GM10248 (cell line): ENCODE measurements at regions not wholly inside any gene's neighbourhood (a gene's known extent, or its start where the extent isn't known, plus 50 kb on each side); places are given as distances from the start of the nearest gene placed in this dataset.
"Not testable (repeated sequence)": the region's sequence is repeated elsewhere in the genome, so short reads cannot be mapped to it uniquely, and the experiment has no call there.

ENCODE experiments used
- CTCF ChIA-PET: fragments of 300-600 bp; sonication (Branson Sonifier 250); formaldehyde crosslinking; extraction: SDS; loops from one replicate; lab custom pipeline; 2021; ENCODE audit warnings: antibody characterized with exemption; lab: Yijun Ruan, JAX
- POLR2A ChIA-PET: fragments of 350-650 bp; sonication (Branson Sonifier 250); formaldehyde crosslinking; extraction: SDS; loops from one replicate; lab custom pipeline; 2020; ENCODE audit warnings: antibody characterized with exemption; lab: Yijun Ruan, JAX
- DNase-seq: peaks from one replicate; pipeline ENCODE4 v3.0.0; 2012; ENCODE audit errors: extremely low spot score
- CTCF ChIP-seq: IDR thresholded peaks from 2 replicates; pipeline ENCODE4 v1.5.1; 2012; ENCODE audit warnings: mild to moderate bottlenecking, low read depth; ENCODE audit errors: extremely low read depth, missing control alignments, control extremely low read depth

- TF ChIP-seq CTCF, result no peak
- ChIA-PET CTCF (interaction anchor here (0.7 kb wide), 1 partner anchor 26 kb away, joined by 3 read pairs; no protein-coding TSS in a partner anchor), POLR2A (interaction anchor here (0.6 kb wide), 1 partner anchor 349 kb away, joined by 4 read pairs; no protein-coding TSS in a partner anchor)
- no peak for DNase-seq
These were observed 215.5 kb upstream of the PRKCQ start for GRCh38 chr10:6795541-6795940.

DNA sequence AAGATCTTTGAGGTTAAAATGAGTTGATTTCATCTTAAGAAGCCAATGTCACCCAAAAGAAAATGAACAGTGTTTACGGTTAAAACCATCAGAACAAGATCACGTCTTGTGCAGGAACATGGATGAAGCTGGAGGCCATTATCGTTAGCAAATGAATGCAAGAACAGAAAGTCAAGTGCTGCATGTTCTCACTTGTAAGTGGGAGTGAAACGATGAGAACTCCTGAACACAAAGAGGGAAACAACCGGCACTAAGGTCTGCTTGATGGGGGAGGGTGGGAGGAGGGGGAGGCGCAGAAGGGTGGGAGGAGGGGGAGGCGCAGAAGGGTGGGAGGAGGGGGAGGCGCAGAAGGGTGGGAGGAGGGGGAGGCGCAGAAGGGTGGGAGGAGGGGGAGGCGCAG is 214.8 kb upstream of the PRKCQ start:
- POLR2A ChIA-PET, result interaction anchor here (0.6 kb wide), 1 partner anchor 348 kb away, joined by 4 read pairs; no protein-coding TSS in a partner anchor
- DNase-seq, result not testable (repeated sequence)
- CTCF ChIA-PET, result interaction anchor here (1.2 kb wide), 1 partner anchor 12 kb away, joined by 4 read pairs; no protein-coding TSS in a partner anchor

- DNase-seq, result no peak
- no peak for TF ChIP-seq CTCF
- ChIA-PET POLR2A (no interaction called here), CTCF (interaction anchor here (1.2 kb wide), 1 partner anchor 12 kb away, joined by 4 read pairs; no protein-coding TSS in a partner anchor)
These were observed 214.4 kb upstream of the PRKCQ start for GRCh38 chr10:6794441-6794840.

GRCh38 chr10:6788731-6789130 is 208.7 kb upstream of the PRKCQ start:
- ChIA-PET POLR2A (no interaction called here), CTCF (interaction anchor here (1.0 kb wide), 1 partner anchor 86 kb away, joined by 3 read pairs; no protein-coding TSS in a partner anchor)
- no peak for DNase-seq
- TF ChIP-seq CTCF, result no peak

GRCh38 chr10:6788231-6788630 is 208.2 kb upstream of the PRKCQ start:
- no peak for TF ChIP-seq CTCF
- CTCF ChIA-PET, result interaction anchor here (1.0 kb wide), 1 partner anchor 85 kb away, joined by 3 read pairs; no protein-coding TSS in a partner anchor
- POLR2A ChIA-PET, result no interaction called here
- DNase-seq, result no peak

- no peak for DNase-seq
- no peak for TF ChIP-seq CTCF
- POLR2A ChIA-PET, result no interaction called here
- CTCF ChIA-PET, result no interaction called here
These were observed 207.6 kb upstream of the PRKCQ start for GRCh38 chr10:6787718-6788117.

GRCh38 chr10:6787091-6787490 is 207.0 kb upstream of the PRKCQ start:
- no peak for DNase-seq
- POLR2A ChIA-PET, result no interaction called here
- CTCF ChIA-PET, result no interaction called here
- TF ChIP-seq CTCF, result no peak
